ENCODE measurements at regions not wholly inside any gene's neighbourhood (a gene's known extent, or its start where the extent isn't known, plus 50 kb on each side); places are given as distances from the start of the nearest gene placed in this dataset.

DNA sequence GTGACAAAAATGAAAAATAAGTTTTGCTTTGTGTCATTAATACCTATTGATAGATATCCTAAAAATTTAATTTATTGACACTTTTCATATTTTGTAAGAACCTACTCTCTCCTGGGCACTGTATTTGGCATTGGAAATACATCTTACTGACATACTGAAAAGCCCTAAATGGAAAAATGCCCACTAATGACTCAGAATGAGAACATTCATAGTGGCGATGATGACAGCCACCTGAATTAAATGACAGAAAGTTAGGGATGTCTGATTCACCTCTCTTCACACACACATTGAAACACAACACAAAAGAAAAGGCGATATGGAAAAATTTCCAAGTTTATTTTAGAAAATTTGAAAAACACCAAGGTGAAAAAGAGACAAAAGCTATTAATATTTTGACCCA lies 992.3 kb downstream of the STPG2 start:
- TF ChIP-seq POLR2A (IDR thresholded peaks at IDR 0.05): no peak
- TF ChIP-seq, protein P1, sequence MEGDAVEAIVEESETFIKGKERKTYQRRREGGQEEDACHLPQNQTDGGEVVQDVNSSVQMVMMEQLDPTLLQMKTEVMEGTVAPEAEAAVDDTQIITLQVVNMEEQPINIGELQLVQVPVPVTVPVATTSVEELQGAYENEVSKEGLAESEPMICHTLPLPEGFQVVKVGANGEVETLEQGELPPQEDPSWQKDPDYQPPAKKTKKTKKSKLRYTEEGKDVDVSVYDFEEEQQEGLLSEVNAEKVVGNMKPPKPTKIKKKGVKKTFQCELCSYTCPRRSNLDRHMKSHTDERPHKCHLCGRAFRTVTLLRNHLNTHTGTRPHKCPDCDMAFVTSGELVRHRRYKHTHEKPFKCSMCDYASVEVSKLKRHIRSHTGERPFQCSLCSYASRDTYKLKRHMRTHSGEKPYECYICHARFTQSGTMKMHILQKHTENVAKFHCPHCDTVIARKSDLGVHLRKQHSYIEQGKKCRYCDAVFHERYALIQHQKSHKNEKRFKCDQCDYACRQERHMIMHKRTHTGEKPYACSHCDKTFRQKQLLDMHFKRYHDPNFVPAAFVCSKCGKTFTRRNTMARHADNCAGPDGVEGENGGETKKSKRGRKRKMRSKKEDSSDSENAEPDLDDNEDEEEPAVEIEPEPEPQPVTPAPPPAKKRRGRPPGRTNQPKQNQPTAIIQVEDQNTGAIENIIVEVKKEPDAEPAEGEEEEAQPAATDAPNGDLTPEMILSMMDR (IDR thresholded peaks at IDR 0.05): no peak

All from body of pancreas (tissue), 4 donors.